Mesenchymal stem cell (in vitro differentiated cells and primary cell): ENCODE measurements at regions not wholly inside any gene's neighbourhood (a gene's known extent, or its start where the extent isn't known, plus 50 kb on each side); places are given as distances from the start of the nearest gene placed in this dataset.

Source experiments
- DNase-seq: peaks from one replicate; pipeline ENCODE4 v3.0.0-alpha.2; 2013
- H2AFZ ChIP-seq: one replicate; pipeline ENCODE4 v1.6.1; 2013; ENCODE audit warnings: low read depth, mild to moderate bottlenecking, control low read depth, inconsistent platforms, low read length, moderate library complexity
- H2AK5ac ChIP-seq: 2 replicates; pipeline ENCODE4 v1.6.1; 2013; ENCODE audit warnings: low read length, moderate library complexity, mild to moderate bottlenecking, inconsistent platforms; ENCODE audit not compliant: severe bottlenecking
- H2BK120ac ChIP-seq: one replicate; pipeline ENCODE4 v1.6.1; 2013; ENCODE audit warnings: low read depth, mild to moderate bottlenecking, inconsistent platforms, low read length, moderate library complexity
- H2BK12ac ChIP-seq, 2 experiments: one replicate each; pipeline ENCODE4 v1.6.1; 2013; ENCODE audit warnings: inconsistent platforms in 2 of 2, low read length in 2 of 2, mild to moderate bottlenecking in 2 of 2, moderate library complexity in 2 of 2, control low read depth in 1 of 2
- H2BK15ac ChIP-seq: one replicate; pipeline ENCODE4 v1.6.1; 2013; ENCODE audit warnings: mild to moderate bottlenecking, low read depth, inconsistent platforms; ENCODE audit not compliant: poor library complexity, severe bottlenecking
- H2BK5ac ChIP-seq: 2 replicates; pipeline ENCODE4 v1.6.1; 2013; ENCODE audit warnings: low read depth, mild to moderate bottlenecking, low read length, control low read depth, inconsistent platforms; ENCODE audit not compliant: poor library complexity, severe bottlenecking
- H3K14ac ChIP-seq, 2 experiments: one replicate each; pipeline ENCODE4 v1.6.1; 2013; ENCODE audit warnings: inconsistent platforms in 2 of 2, low read length in 2 of 2, control low read depth in 1 of 2, mild to moderate bottlenecking in 1 of 2, moderate library complexity in 1 of 2
- H3K18ac ChIP-seq, 2 experiments: one replicate each; pipeline ENCODE4 v1.6.1; 2013; ENCODE audit warnings: inconsistent platforms in 2 of 2, low read length in 2 of 2, control low read depth in 1 of 2, low read depth in 1 of 2, mild to moderate bottlenecking in 1 of 2
- H3K23ac ChIP-seq, 2 experiments: one replicate each; pipeline ENCODE4 v1.6.1; 2013; ENCODE audit warnings: inconsistent platforms in 2 of 2, low read length in 2 of 2, mild to moderate bottlenecking in 2 of 2, moderate library complexity in 2 of 2, control low read depth in 1 of 2
- H3K27ac ChIP-seq: 2 replicates; pipeline ENCODE4 v1.5.1; 2013; ENCODE audit warnings: mild to moderate bottlenecking, moderate library complexity, low read length, control low read depth, inconsistent platforms; ENCODE audit not compliant: poor library complexity, severe bottlenecking
- H3K27me3 ChIP-seq, 2 experiments: 2 replicates each; pipeline versions ENCODE4 v1.6.1 to v1.7.0; 2013; ENCODE audit warnings: low read length in 2 of 2, mild to moderate bottlenecking in 2 of 2, moderate library complexity in 2 of 2, control low read depth in 1 of 2, inconsistent platforms in 1 of 2; ENCODE audit not compliant: control insufficient read depth in 1 of 2, insufficient read depth in 1 of 2
- H3K36me3 ChIP-seq, 2 experiments: 2 replicates each; pipeline versions ENCODE4 v1.6.1 to v1.7.0; 2013; ENCODE audit warnings: low read length in 2 of 2, control low read depth in 1 of 2, inconsistent platforms in 1 of 2, low read depth in 1 of 2, mild to moderate bottlenecking in 1 of 2; ENCODE audit not compliant: insufficient read depth in 2 of 2, control insufficient read depth in 1 of 2
- H3K4ac ChIP-seq, 2 experiments: one replicate each; pipeline ENCODE4 v1.6.1; 2013; ENCODE audit warnings: inconsistent platforms in 2 of 2, low read length in 2 of 2, mild to moderate bottlenecking in 2 of 2, moderate library complexity in 2 of 2, control low read depth in 1 of 2, low read depth in 1 of 2
- H3K4me1 ChIP-seq: 2 replicates; pipeline ENCODE4 v1.6.1; 2013; ENCODE audit warnings: low read depth, low read length, control low read depth; ENCODE audit not compliant: control insufficient read depth, insufficient read depth
- H3K4me2 ChIP-seq: 2 replicates; pipeline ENCODE4 v1.6.1; 2013; ENCODE audit warnings: low read length, mild to moderate bottlenecking, inconsistent platforms; ENCODE audit not compliant: poor library complexity, severe bottlenecking
- H3K4me3 ChIP-seq, 2 experiments: 2 replicates each; pipeline versions ENCODE4 v1.5.1 to v1.7.0; 2013; ENCODE audit warnings: low read length in 2 of 2, mild to moderate bottlenecking in 2 of 2, control low read depth in 1 of 2, low read depth in 1 of 2; ENCODE audit not compliant: insufficient read depth in 1 of 2
- H3K79me1 ChIP-seq: replicated peaks from 2 replicates; pipeline ENCODE4 v1.6.1; 2013; ENCODE audit warnings: mild to moderate bottlenecking, control low read depth, low read length, inconsistent platforms; ENCODE audit not compliant: poor library complexity, severe bottlenecking
- H3K9ac ChIP-seq: 2 replicates; pipeline ENCODE4 v1.7.0; 2013; ENCODE audit warnings: mild to moderate bottlenecking, low read length, moderate library complexity
- H3K9me3 ChIP-seq: 2 replicates; pipeline ENCODE4 v1.7.0; 2013; ENCODE audit warnings: mild to moderate bottlenecking, low read length; ENCODE audit not compliant: control insufficient read depth
- H4K8ac ChIP-seq: one replicate; pipeline ENCODE4 v1.6.1; 2013; ENCODE audit warnings: inconsistent platforms, mild to moderate bottlenecking, low read length, moderate library complexity
- H4K91ac ChIP-seq: one replicate; pipeline ENCODE4 v1.6.1; 2013; ENCODE audit warnings: mild to moderate bottlenecking, low read length, inconsistent platforms
- WGBS: methylation state at CpG from one replicate; pipeline ENCODE4 v1.1.7; 2013; ENCODE audit warnings: mixed read lengths; 5-methylcytosine and 5-hydroxymethylcytosine counted together

DNA sequence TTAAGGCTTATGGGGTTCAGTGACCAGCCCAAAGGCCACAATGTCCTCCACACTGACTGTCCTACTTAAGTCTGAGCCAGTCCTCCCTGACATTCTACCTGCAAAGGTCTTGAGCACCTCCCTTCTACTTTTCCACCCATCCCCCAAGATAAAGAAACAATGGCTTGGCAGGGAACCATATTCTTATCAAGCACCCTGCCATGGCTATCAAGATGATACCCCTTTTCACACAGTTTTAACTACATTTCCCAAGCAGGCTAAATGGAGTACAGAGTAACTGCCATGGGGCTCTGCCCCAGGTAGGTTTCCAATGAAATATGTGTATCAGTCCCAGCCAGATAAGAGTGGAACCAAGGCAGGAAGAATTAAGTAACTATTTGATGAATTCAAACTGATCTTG is 85.9 kb upstream of the MOCS1 start:
- Histone ChIP-seq H3K4me3 (no peak overlapping the region), H2BK5ac (no peak overlapping the region), H3K27me3 (no peaks in the 10 kb centered on the region), H2BK12ac (no peak overlapping the region), H3K36me3 (no peaks in the 10 kb centered on the region), H2BK120ac (no peak overlapping the region), H4K8ac (no peak overlapping the region), H3K9me3 (peaks cover 15% of the 10 kb centered on the region), H4K91ac (no peak overlapping the region), H2AFZ (no peak overlapping the region), H3K4me1 (no peaks in the 10 kb centered on the region), H3K4ac (no peak overlapping the region), H2BK15ac (no peak overlapping the region), H3K79me1 (no peaks in the 10 kb centered on the region), H3K14ac (no peak overlapping the region), H3K4me2 (no peak overlapping the region), H3K27ac (no peak overlapping the region), H3K18ac (no peak overlapping the region), H3K9ac (no peak overlapping the region), H2AK5ac (no peak overlapping the region), H3K23ac (no peak overlapping the region)
- no peak for DNase-seq

DNA sequence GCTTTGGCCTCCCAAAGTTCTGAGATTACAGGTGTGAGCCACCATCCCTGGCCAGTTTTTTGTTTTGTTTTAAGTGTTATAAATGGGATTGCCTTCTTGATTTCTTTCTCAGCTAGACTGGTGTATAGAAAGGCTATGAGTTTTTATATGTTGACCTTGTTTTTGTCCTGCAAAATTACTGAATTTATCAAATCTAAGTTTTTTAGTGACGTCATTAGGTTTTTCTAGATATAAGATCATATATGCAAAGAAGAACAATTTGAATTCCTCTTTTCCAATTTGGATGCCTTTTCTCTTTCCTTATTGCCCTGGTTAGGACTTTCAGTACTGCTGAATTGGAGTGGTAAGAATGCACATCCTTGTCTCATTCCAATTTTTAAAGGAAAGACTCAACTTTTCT is 81.3 kb upstream of the MOCS1 start:
- Histone ChIP-seq H2BK15ac (no peak overlapping the region), H3K14ac (no peak overlapping the region), H3K9ac (no peak overlapping the region), H3K27ac (no peak overlapping the region), H2AFZ (no peak overlapping the region), H3K4me3 (no peak overlapping the region), H3K23ac (no peak overlapping the region), H2AK5ac (no peak overlapping the region), H3K4me2 (no peak overlapping the region), H4K8ac (no peak overlapping the region), H3K27me3 (no peaks in the 10 kb centered on the region), H3K79me1 (no peaks in the 10 kb centered on the region), H3K4ac (no peak overlapping the region), H2BK12ac (no peak overlapping the region), H3K4me1 (no peaks in the 10 kb centered on the region), H4K91ac (no peak overlapping the region), H3K9me3 (peaks cover 15% of the 10 kb centered on the region), H3K18ac (no peak overlapping the region), H2BK5ac (no peak overlapping the region), H3K36me3 (no peaks in the 10 kb centered on the region), H2BK120ac (no peak overlapping the region)
- WGBS = 100% methylated on average over 1 of the region's 1 CpG
- no peak for DNase-seq

DNA sequence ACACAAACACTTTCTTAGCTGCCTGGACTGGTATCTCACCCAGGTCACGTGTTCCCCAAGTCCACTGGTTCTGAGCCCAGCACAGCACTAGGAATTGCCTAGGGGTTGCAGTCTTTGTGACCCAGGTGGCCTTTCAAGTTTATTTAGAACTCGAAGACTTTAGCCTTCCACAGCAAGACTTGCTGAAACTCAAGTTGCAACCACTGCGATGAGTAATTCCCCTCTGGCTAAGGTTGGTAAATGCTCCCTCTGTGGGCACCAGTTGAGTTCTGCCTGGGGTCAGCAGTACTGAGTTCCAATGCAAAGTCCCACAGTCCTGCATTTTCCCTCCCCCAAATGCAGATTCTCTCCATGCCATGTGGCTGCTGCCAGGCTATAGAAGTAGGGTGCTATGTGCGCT is 77.6 kb upstream of the MOCS1 start:
- no peak overlapping the region for H3K18ac ChIP-seq
- H3K4me1 ChIP-seq = no peaks in the 10 kb centered on the region
- H2BK12ac ChIP-seq = no peak overlapping the region
- no peak overlapping the region for H4K8ac ChIP-seq
- no peak for DNase-seq
- no peak overlapping the region for H3K4me2 ChIP-seq
- peaks cover 12% of the 10 kb centered on the region for H3K9me3 ChIP-seq
- no peak overlapping the region for H2BK15ac ChIP-seq
- no peak overlapping the region for H2BK5ac ChIP-seq
- no peaks in the 10 kb centered on the region for H3K36me3 ChIP-seq
- no peak overlapping the region for H2BK120ac ChIP-seq
- H2AFZ ChIP-seq = no peak overlapping the region
- H3K14ac ChIP-seq = no peak overlapping the region
- no peak overlapping the region for H3K27ac ChIP-seq
- no peaks in the 10 kb centered on the region for H3K79me1 ChIP-seq
- no peak overlapping the region for H3K9ac ChIP-seq
- WGBS = 73% methylated on average over 4 of the region's 4 CpGs
- no peak overlapping the region for H2AK5ac ChIP-seq
- no peak overlapping the region for H3K23ac ChIP-seq
- H3K4me3 ChIP-seq = no peak overlapping the region
- H3K27me3 ChIP-seq = peaks cover 0 to 3% of the 10 kb centered on the region in 2 experiments
- no peak overlapping the region for H3K4ac ChIP-seq
- H4K91ac ChIP-seq = no peak overlapping the region

GRCh38 chr6:40000964-40001515 is 66.8 kb upstream of the MOCS1 start:
- Histone ChIP-seq H3K23ac (no peak overlapping the region), H3K27me3 (peaks cover 2 to 7% of the 10 kb centered on the region in 2 experiments), H3K27ac (no peak overlapping the region), H3K4me1 (peaks cover 1% of the 10 kb centered on the region), H2BK12ac (no peak overlapping the region), H2AFZ (no peak overlapping the region), H2AK5ac (no peak overlapping the region), H3K14ac (no peak overlapping the region), H3K79me1 (no peaks in the 10 kb centered on the region), H4K8ac (no peak overlapping the region), H2BK15ac (no peak overlapping the region), H4K91ac (no peak overlapping the region), H2BK5ac (no peak overlapping the region), H3K4me3 (no peak overlapping the region), H2BK120ac (no peak overlapping the region), H3K9ac (no peak overlapping the region), H3K18ac (no peak overlapping the region), H3K4me2 (no peak overlapping the region), H3K36me3 (no peaks in the 10 kb centered on the region), H3K4ac (no peak overlapping the region), H3K9me3 (peaks cover 13% of the 10 kb centered on the region)
- 67% methylated on average over 3 of the region's 4 CpGs for WGBS
- DNase-seq = no peak
